DND-41 (cell line): ENCODE measurements at regions not wholly inside any gene's neighbourhood (a gene's known extent, or its start where the extent isn't known, plus 50 kb on each side); places are given as distances from the start of the nearest gene placed in this dataset.

Source experiments
- ATAC-seq: fragments of 200-7000 bp; cut with Tn5 transposase; 3 replicates; pipeline ENCODE4 v1.9.1; 2021; ENCODE audit warnings: low read depth; ENCODE audit not compliant: insufficient read depth
- DNase-seq: peaks from one replicate; pipeline ENCODE4 v3.0.0-alpha.2; 2020
- H2AFZ ChIP-seq: 2 replicates; pipeline ENCODE4 v1.6.0; 2012; ENCODE audit warnings: low read depth, low read length
- H3K27ac ChIP-seq: 2 replicates; pipeline ENCODE4 v1.5.1; 2012; ENCODE audit warnings: low read length, inconsistent platforms
- H3K27me3 ChIP-seq: fragments of 200-600 bp; sonication (generic); 2 replicates; pipeline ENCODE4 v1.6.0; 2012; ENCODE audit warnings: low read length, mild to moderate bottlenecking, inconsistent platforms; ENCODE audit not compliant: insufficient read depth, poor library complexity
- H3K36me3 ChIP-seq: 2 replicates; pipeline ENCODE4 v1.5.1; 2012; ENCODE audit warnings: low read length, inconsistent platforms; ENCODE audit not compliant: insufficient read depth
- H3K4me1 ChIP-seq: 2 replicates; pipeline ENCODE4 v1.5.1; 2012; ENCODE audit warnings: mild to moderate bottlenecking, low read length; ENCODE audit not compliant: insufficient read depth
- H3K4me2 ChIP-seq: 2 replicates; pipeline ENCODE4 v1.6.0; 2012; ENCODE audit warnings: mild to moderate bottlenecking, moderate library complexity, low read length, inconsistent platforms; ENCODE audit not compliant: insufficient read depth
- H3K4me3 ChIP-seq, 2 experiments: fragments of 200-600 bp in 1 of 2; shearing (Covaris generic) in 1 of 2; 2 replicates each; pipeline ENCODE4 v1.5.1; 2012 to 2016; ENCODE audit warnings: inconsistent platforms in 2 of 2, low read length in 2 of 2, mild to moderate bottlenecking in 2 of 2, low read depth in 1 of 2, moderate library complexity in 1 of 2
- H3K79me2 ChIP-seq: 2 replicates; pipeline ENCODE4 v1.6.0; 2012; ENCODE audit warnings: low read length, inconsistent platforms; ENCODE audit not compliant: insufficient read depth
- H3K9ac ChIP-seq: 2 replicates; pipeline ENCODE4 v1.6.0; 2012; ENCODE audit warnings: low read depth, mild to moderate bottlenecking, inconsistent platforms, low read length, moderate library complexity
- H3K9me3 ChIP-seq: 2 replicates; pipeline ENCODE4 v1.5.1; 2012; ENCODE audit warnings: low read length, moderate library complexity, mild to moderate bottlenecking, inconsistent platforms; ENCODE audit not compliant: insufficient read depth, severe bottlenecking
- H4K20me1 ChIP-seq: 2 replicates; pipeline ENCODE4 v1.6.0; 2012; ENCODE audit warnings: low read length; ENCODE audit not compliant: insufficient read depth
- CTCF ChIP-seq: IDR thresholded peaks from 2 replicates; pipeline ENCODE4 v1.5.1; 2012; ENCODE audit warnings: borderline replicate concordance, low read length, moderate library complexity, mild to moderate bottlenecking; ENCODE audit not compliant: poor library complexity, severe bottlenecking; ENCODE audit errors: extremely low read depth
- EZH2 ChIP-seq: IDR thresholded peaks from 3 replicates; pipeline ENCODE4 v1.6.1; 2012; ENCODE audit warnings: borderline replicate concordance, low read depth, mild to moderate bottlenecking, moderate library complexity, low read length, inconsistent platforms; ENCODE audit not compliant: severe bottlenecking

GRCh38 chr1:30037251-30038118, 685.9 kb downstream of the MATN1 start:
- no peak for ATAC-seq
- Histone ChIP-seq H3K4me3 (no peak overlapping the region), H3K4me2 (no peak overlapping the region), H3K27ac (no peak overlapping the region), H4K20me1 (no peaks in the 10 kb centered on the region; the same call in 1 of the 2 replicates), H3K79me2 (no peaks in the 10 kb centered on the region), H3K36me3 (no peaks in the 10 kb centered on the region), H2AFZ (no peak overlapping the region), H3K27me3 (no peaks in the 10 kb centered on the region), H3K9ac (no peak overlapping the region), H3K9me3 (peaks cover 7% of the 10 kb centered on the region), H3K4me1 (no peaks in the 10 kb centered on the region)
- no peak for DNase-seq
- TF ChIP-seq EZH2 (no peak), CTCF (no peak)

- DNase-seq (no peak), ATAC-seq (no peak)
- Histone ChIP-seq H4K20me1 (no peaks in the 10 kb centered on the region; the same call in 1 of the 2 replicates), H3K27me3 (no peaks in the 10 kb centered on the region), H3K4me1 (no peaks in the 10 kb centered on the region), H3K4me2 (no peak overlapping the region), H3K27ac (no peak overlapping the region), H2AFZ (no peak overlapping the region), H3K9ac (no peak overlapping the region), H3K79me2 (no peaks in the 10 kb centered on the region), H3K9me3 (no peaks in the 10 kb centered on the region), H3K36me3 (no peaks in the 10 kb centered on the region), H3K4me3 (no peak overlapping the region)
- no peak for TF ChIP-seq EZH2
- no peak for TF ChIP-seq CTCF
Observed at GRCh38 chr1:30036666-30037065, 686.7 kb downstream of the MATN1 start.

GRCh38 chr1:30036229-30036547, 687.2 kb downstream of the MATN1 start:
- Histone ChIP-seq H3K27me3 (no peaks in the 10 kb centered on the region), H3K9ac (no peak overlapping the region)
- DNase-seq = no peak

More at GRCh38 chr1:30036229-30036547, 687.2 kb downstream of the MATN1 start:
- H3K4me2 ChIP-seq = no peak overlapping the region
- ATAC-seq = no peak
- TF ChIP-seq EZH2 (no peak), CTCF (no peak)
- H3K9me3 ChIP-seq = no peaks in the 10 kb centered on the region
- H4K20me1 ChIP-seq = no peaks in the 10 kb centered on the region; the same call in 1 of the 2 replicates
- no peak overlapping the region for H3K4me3 ChIP-seq
- no peaks in the 10 kb centered on the region for H3K79me2 ChIP-seq
- no peak overlapping the region for H3K27ac ChIP-seq
- H3K36me3 ChIP-seq = no peaks in the 10 kb centered on the region
- H3K4me1 ChIP-seq = no peaks in the 10 kb centered on the region
- no peak overlapping the region for H2AFZ ChIP-seq
